ENCODE measurements at regions not wholly inside any gene's neighbourhood (a gene's known extent, or its start where the extent isn't known, plus 50 kb on each side); places are given as distances from the start of the nearest gene placed in this dataset.

GRCh38 chr2:176910828-176911227, 301.8 kb upstream of the HNRNPA3 start:
- H3K9ac ChIP-seq (ENCODE audit: low read depth in 1 of 2, low read length in 2 of 2) = no peak overlapping the region
- no peaks in the 10 kb centered on the region for H3K9me3 ChIP-seq (ENCODE audit: control insufficient read depth in 4 of 4, low read length in 3 of 4)
- H3K27ac ChIP-seq (ENCODE audit: low read depth in 1 of 2, low read length in 2 of 2) = no peak overlapping the region
- H3K4me3 ChIP-seq (ENCODE audit: low read depth in 1 of 3, low read length in 3 of 3) = no peak overlapping the region
- H3K4me1 ChIP-seq (ENCODE audit: control insufficient read depth in 4 of 4, insufficient read depth in 4 of 4, low read length in 3 of 4) = no peaks in the 10 kb centered on the region
- no peaks in the 10 kb centered on the region for H3K36me3 ChIP-seq (ENCODE audit: control insufficient read depth in 4 of 4, insufficient read depth in 3 of 4, low read depth in 1 of 4, low read length in 3 of 4)
- TF ChIP-seq YY1 (IDR thresholded peaks at IDR 0.05) = no peak
- TF ChIP-seq ATF3 (IDR thresholded peaks at IDR 0.05) = no peak
- no peak for TF ChIP-seq SP1 (IDR thresholded peaks at IDR 0.05)
- TF ChIP-seq HNF4G (IDR thresholded peaks at IDR 0.05) = no peak
- no peak for TF ChIP-seq NR2F2 (IDR thresholded peaks at IDR 0.05)
- TF ChIP-seq MAX (IDR thresholded peaks at IDR 0.05) = no peak
- no peak for TF ChIP-seq RXRA (IDR thresholded peaks at IDR 0.05)
- TF ChIP-seq RAD21 (IDR thresholded peaks at IDR 0.05) = no peak
- no peak for TF ChIP-seq GABPA (IDR thresholded peaks at IDR 0.05 in 1 of 2, conservative IDR thresholded peaks at IDR 0.05 in 1 of 2)
- TF ChIP-seq FOXA1 (IDR thresholded peaks at IDR 0.05) = no peak
- no peak for TF ChIP-seq CTCF (IDR thresholded peaks at IDR 0.05; ENCODE audit: low read depth, low read length, missing input control)
- no peak for TF ChIP-seq EGR1 (IDR thresholded peaks at IDR 0.05; ENCODE audit: low read depth in 2 of 2)
- no peak for TF ChIP-seq JUND (IDR thresholded peaks at IDR 0.05)
- no peaks in the 10 kb centered on the region for H3K27me3 ChIP-seq (ENCODE audit: control insufficient read depth in 4 of 4, insufficient read depth in 4 of 4, low read length in 3 of 4)
- 57% methylated on average over 3 of the region's 3 CpGs for WGBS
- no peak for DNase-seq (ENCODE audit: low spot score)

- no peak overlapping the region for H3K4me3 ChIP-seq (ENCODE audit: low read depth in 1 of 3, low read length in 3 of 3)
- H3K4me1 ChIP-seq (ENCODE audit: control insufficient read depth in 4 of 4, insufficient read depth in 4 of 4, low read length in 3 of 4) = no peaks in the 10 kb centered on the region
- H3K9me3 ChIP-seq (ENCODE audit: control insufficient read depth in 4 of 4, low read length in 3 of 4) = no peaks in the 10 kb centered on the region
- TF ChIP-seq YY1 (IDR thresholded peaks at IDR 0.05) (no peak), GABPA (IDR thresholded peaks at IDR 0.05 in 1 of 2, conservative IDR thresholded peaks at IDR 0.05 in 1 of 2) (no peak), NR2F2 (IDR thresholded peaks at IDR 0.05) (no peak), MAX (IDR thresholded peaks at IDR 0.05) (no peak), REST (IDR thresholded peaks at IDR 0.05) (no peak), EGR1 (IDR thresholded peaks at IDR 0.05; ENCODE audit: low read depth in 2 of 2) (no peak), HNF4A (conservative IDR thresholded peaks at IDR 0.05) (no peak), CTCF (IDR thresholded peaks at IDR 0.05; ENCODE audit: low read depth, low read length, missing input control) (no peak), JUND (IDR thresholded peaks at IDR 0.05) (no peak), ZBTB33 (IDR thresholded peaks at IDR 0.05) (no peak), ATF3 (IDR thresholded peaks at IDR 0.05) (no peak), RAD21 (IDR thresholded peaks at IDR 0.05) (no peak), TAF1 (conservative IDR thresholded peaks at IDR 0.05) (no peak), RXRA (IDR thresholded peaks at IDR 0.05) (no peak), HNF4G (IDR thresholded peaks at IDR 0.05) (no peak), SP1 (IDR thresholded peaks at IDR 0.05) (no peak), FOXA2 (IDR thresholded peaks at IDR 0.05) (no peak)
- no peaks in the 10 kb centered on the region for H3K27me3 ChIP-seq (ENCODE audit: control insufficient read depth in 4 of 4, insufficient read depth in 4 of 4, low read length in 3 of 4)
- no peak overlapping the region for H3K27ac ChIP-seq (ENCODE audit: low read depth in 1 of 2, low read length in 2 of 2)
- H3K36me3 ChIP-seq (ENCODE audit: control insufficient read depth in 4 of 4, insufficient read depth in 3 of 4, low read depth in 1 of 4, low read length in 3 of 4) = no peaks in the 10 kb centered on the region
- no peak overlapping the region for H3K9ac ChIP-seq (ENCODE audit: low read depth in 1 of 2, low read length in 2 of 2)
- DNase-seq (ENCODE audit: low spot score) = no peak
- WGBS = 86% methylated on average over 1 of the region's 1 CpG
Observed at GRCh38 chr2:176913955-176914354, 298.6 kb upstream of the HNRNPA3 start.
